Panc1 (cell line): ENCODE measurements at regions not wholly inside any gene's neighbourhood (a gene's known extent, or its start where the extent isn't known, plus 50 kb on each side); places are given as distances from the start of the nearest gene placed in this dataset.

Experiments
- CTCF ChIP-seq: fragments of 450-650 bp; IDR thresholded peaks from 2 replicates; pipeline ENCODE4 v1.5.1; 2017; ENCODE audit warnings: mild to moderate bottlenecking
- POLR2AphosphoS5 ChIP-seq: IDR thresholded peaks from 2 replicates; pipeline ENCODE4 v1.6.1; 2012; ENCODE audit warnings: mild to moderate bottlenecking, low read depth, low read length, moderate library complexity
- REST ChIP-seq, 2 experiments: IDR thresholded peaks; 2 replicates each; pipeline ENCODE4 v1.6.1; 2011 to 2012; ENCODE audit warnings: low read depth in 2 of 2, control low read depth in 1 of 2, low read length in 1 of 2, mild to moderate bottlenecking in 1 of 2, moderate library complexity in 1 of 2; ENCODE audit not compliant: insufficient read depth in 1 of 2
- SIN3A ChIP-seq: IDR thresholded peaks from 2 replicates; pipeline ENCODE4 v1.6.1; 2012; ENCODE audit warnings: low read depth, mild to moderate bottlenecking, low read length, moderate library complexity, borderline replicate concordance; ENCODE audit not compliant: insufficient read depth
- TCF7L2 ChIP-seq: IDR thresholded peaks from 2 replicates; pipeline ENCODE4 v1.6.1; 2011; ENCODE audit warnings: mild to moderate bottlenecking, low read depth, low read length, inconsistent platforms

- TF ChIP-seq CTCF (no peak), POLR2AphosphoS5 (no peak), REST (IDR thresholded peaks at IDR 0.05; ENCODE audit: insufficient read depth in 1 of 2, low read depth in 2 of 2, low read length in 1 of 2) (no peak), SIN3A (no peak), TCF7L2 (no peak)
Measured at GRCh38 chr6:167538746-167539145, 213.9 kb downstream of the TTLL2 start.
